Kidney (tissue), 13 donors: ENCODE measurements at regions not wholly inside any gene's neighbourhood (a gene's known extent, or its start where the extent isn't known, plus 50 kb on each side); places are given as distances from the start of the nearest gene placed in this dataset.

Source experiments
- DNase-seq, 5 donors: peaks; one replicate each; pipeline ENCODE4 v3.0.0-alpha.2; 2013 to 2020
- FAIRE-seq: peaks from 2 replicates; lab custom pipeline; 2012; peaks lifted over from hg19 to GRCh38; lab: Jason Lieb, UNC
- H3K27ac ChIP-seq, 2 donors: one replicate each; pipeline ENCODE4 v1.7.0; 2013; ENCODE audit warnings: low read depth in 2 of 2, low read length in 2 of 2, inconsistent platforms in 1 of 2
- H3K27me3 ChIP-seq: one replicate; pipeline ENCODE4 v1.7.1; 2013; ENCODE audit warnings: low read length, inconsistent platforms; ENCODE audit not compliant: control insufficient read depth, insufficient read depth
- H3K36me3 ChIP-seq, 3 donors: one replicate each; pipeline versions ENCODE4 v1.7.0 to v1.7.1; 2013; ENCODE audit warnings: low read length in 3 of 3, control low read depth in 1 of 3, inconsistent platforms in 1 of 3; ENCODE audit not compliant: insufficient read depth in 3 of 3, control insufficient read depth in 2 of 3
- H3K4me1 ChIP-seq, 3 donors: one replicate each; pipeline versions ENCODE4 v1.7.0 to v1.7.1; 2013; ENCODE audit warnings: low read length in 3 of 3, inconsistent platforms in 1 of 3, low read depth in 1 of 3; ENCODE audit not compliant: control insufficient read depth in 2 of 3, insufficient read depth in 2 of 3
- H3K4me3 ChIP-seq, 3 donors: one replicate each; pipeline versions ENCODE4 v1.7.0 to v1.8.1; 2013; ENCODE audit warnings: low read length in 3 of 3, control low read depth in 1 of 3, inconsistent platforms in 1 of 3
- H3K9ac ChIP-seq, 3 donors: one replicate each; pipeline versions ENCODE4 v1.7.0 to v1.7.1; 2013; ENCODE audit warnings: low read length in 3 of 3, control low read depth in 1 of 3, inconsistent platforms in 1 of 3
- H3K9me3 ChIP-seq, 3 donors: one replicate each; pipeline versions ENCODE4 v1.7.0 to v1.7.1; 2013; ENCODE audit warnings: low read length in 3 of 3, control low read depth in 1 of 3, inconsistent platforms in 1 of 3; ENCODE audit not compliant: control insufficient read depth in 2 of 3, insufficient read depth in 1 of 3
- intact Hi-C: fragments of 100-400 bp; cut with DNase I; formaldehyde crosslinking; loops from one replicate; pipeline ENCODE4 v1.11.1; 2022
- TF ChIP-seq, protein P1 (sequence below): IDR thresholded peaks from 3 replicates; pipeline ENCODE4 v1.5.1; 2012; ENCODE audit warnings: mild to moderate bottlenecking, moderate library complexity, borderline replicate concordance; ENCODE audit not compliant: insufficient read depth; ENCODE audit errors: extremely low read depth
- donor health status: control.
- donor health status: control.
- donor health status: control.
- donor health status: control.
- donor health status: control.
- donor health status: DM: yes; HTN: yes; CAD: no.
- donor health status: Normal renal cell carcinoma (clear cell type).

DNA sequence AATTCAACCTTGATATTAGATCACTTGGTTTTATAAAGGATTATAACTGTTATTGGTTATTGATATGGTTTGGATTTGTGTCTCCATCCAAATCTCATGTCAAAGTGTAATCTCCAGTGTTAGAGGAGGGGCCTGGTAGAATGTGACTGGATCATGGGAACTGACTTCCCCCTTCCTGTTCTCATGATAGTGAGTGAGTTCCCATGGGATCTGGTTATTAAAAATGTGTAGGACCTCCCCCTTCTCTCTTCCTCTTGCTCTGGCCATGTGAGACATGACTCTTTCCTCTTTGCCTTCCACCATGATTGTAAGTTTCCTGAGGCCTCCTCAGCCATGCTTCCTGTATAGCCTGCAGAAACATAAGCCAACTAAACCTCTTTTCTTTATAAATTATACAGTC is 136.0 kb upstream of the UBE2E2 start:
- DNase-seq, result no peak
- Histone ChIP-seq H3K9me3 (no peaks in the 10 kb centered on the region), H3K27me3 (no peaks in the 10 kb centered on the region), H3K9ac (no peak overlapping the region), H3K4me3 (no peak overlapping the region), H3K27ac (no peak overlapping the region), H3K4me1 (no peaks in the 10 kb centered on the region), H3K36me3 (no peaks in the 10 kb centered on the region)
- no peak for FAIRE-seq
- intact Hi-C loops, result no loop called here
- TF ChIP-seq, protein P1, sequence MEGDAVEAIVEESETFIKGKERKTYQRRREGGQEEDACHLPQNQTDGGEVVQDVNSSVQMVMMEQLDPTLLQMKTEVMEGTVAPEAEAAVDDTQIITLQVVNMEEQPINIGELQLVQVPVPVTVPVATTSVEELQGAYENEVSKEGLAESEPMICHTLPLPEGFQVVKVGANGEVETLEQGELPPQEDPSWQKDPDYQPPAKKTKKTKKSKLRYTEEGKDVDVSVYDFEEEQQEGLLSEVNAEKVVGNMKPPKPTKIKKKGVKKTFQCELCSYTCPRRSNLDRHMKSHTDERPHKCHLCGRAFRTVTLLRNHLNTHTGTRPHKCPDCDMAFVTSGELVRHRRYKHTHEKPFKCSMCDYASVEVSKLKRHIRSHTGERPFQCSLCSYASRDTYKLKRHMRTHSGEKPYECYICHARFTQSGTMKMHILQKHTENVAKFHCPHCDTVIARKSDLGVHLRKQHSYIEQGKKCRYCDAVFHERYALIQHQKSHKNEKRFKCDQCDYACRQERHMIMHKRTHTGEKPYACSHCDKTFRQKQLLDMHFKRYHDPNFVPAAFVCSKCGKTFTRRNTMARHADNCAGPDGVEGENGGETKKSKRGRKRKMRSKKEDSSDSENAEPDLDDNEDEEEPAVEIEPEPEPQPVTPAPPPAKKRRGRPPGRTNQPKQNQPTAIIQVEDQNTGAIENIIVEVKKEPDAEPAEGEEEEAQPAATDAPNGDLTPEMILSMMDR, result no peak

DNA sequence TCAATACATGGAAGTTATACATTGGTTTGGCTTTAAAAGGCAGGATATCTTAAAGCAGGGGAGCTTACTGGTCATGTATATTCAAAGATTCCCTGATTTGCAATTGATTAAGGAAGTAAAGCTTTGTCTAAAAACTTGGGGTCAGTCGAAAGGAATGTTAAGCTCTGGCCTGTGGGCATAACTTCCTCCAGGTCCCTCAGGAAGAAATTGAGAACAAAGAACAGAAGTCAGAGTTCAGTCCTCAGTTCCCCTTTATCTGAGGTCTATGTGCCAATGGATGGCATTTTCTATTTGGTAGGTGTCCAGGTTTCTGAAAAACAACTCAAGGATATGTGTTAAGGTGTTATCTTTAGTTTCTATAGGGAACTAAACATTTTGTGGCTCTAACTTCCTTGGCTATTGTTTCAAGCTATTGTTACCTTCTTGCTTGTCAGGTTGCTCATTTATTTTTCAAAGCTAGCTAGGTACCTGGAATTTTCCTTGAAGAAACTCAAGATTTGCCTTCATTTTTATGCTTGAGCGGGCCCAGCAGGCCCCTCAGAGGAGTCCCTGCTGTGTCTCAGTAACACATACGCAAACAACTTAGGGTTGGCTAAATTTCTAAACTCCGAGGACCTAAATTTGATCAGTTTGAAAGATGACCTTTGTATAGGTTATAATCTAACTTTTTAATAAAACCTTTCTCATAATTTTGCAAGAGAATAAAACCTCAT is 135.0 kb upstream of the UBE2E2 start:
- no peaks in the 10 kb centered on the region for H3K27me3 ChIP-seq
- no peaks in the 10 kb centered on the region for H3K9me3 ChIP-seq
- H3K36me3 ChIP-seq, result no peaks in the 10 kb centered on the region
- intact Hi-C loops, result no loop called here
- no peak for FAIRE-seq
- H3K9ac ChIP-seq, result no peak overlapping the region
- no peak for DNase-seq
- no peak overlapping the region for H3K4me3 ChIP-seq
- TF ChIP-seq, protein P1, result no peak
- H3K27ac ChIP-seq, result no peak overlapping the region
- H3K4me1 ChIP-seq, result no peaks in the 10 kb centered on the region

DNA sequence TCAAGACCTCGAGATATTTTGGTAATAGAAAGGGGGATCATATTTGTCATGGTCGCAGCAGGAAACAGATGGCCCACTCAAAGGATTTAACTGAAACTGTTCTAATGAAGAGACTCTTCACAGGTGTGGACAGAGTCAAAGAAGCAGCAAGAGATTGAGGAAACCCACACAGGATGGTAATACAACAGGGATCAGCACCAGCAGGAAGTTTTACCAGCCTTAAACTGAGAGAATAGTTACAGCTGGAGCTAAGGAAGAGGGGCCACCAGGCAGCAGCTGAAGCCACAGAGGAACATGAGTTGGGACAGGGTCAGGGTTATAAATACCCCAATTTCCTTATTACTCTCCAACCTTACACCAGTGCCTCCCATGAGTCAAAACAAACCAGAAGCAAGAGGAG is 131.8 kb upstream of the UBE2E2 start:
- no peak overlapping the region for H3K27ac ChIP-seq

More for the DNA sequence above, 131.8 kb upstream of the UBE2E2 start:
- FAIRE-seq, result no peak
- Histone ChIP-seq H3K9ac (no peak overlapping the region), H3K4me3 (no peak overlapping the region), H3K4me1 (no peaks in the 10 kb centered on the region), H3K9me3 (no peaks in the 10 kb centered on the region), H3K36me3 (no peaks in the 10 kb centered on the region), H3K27me3 (no peaks in the 10 kb centered on the region)
- TF ChIP-seq, protein P1, result no peak
- intact Hi-C loops, result no loop called here
- DNase-seq, result no peak
